Esophagus muscularis mucosa (tissue), 4 donors: ENCODE measurements at regions not wholly inside any gene's neighbourhood (a gene's known extent, or its start where the extent isn't known, plus 50 kb on each side); places are given as distances from the start of the nearest gene placed in this dataset.

Source experiments
- CTCF ChIP-seq, 3 experiments: fragments of 200-600 bp in 2 of 3; fragments of 450-650 bp in 1 of 3; sonication (generic) in 2 of 3; IDR thresholded peaks; one replicate each; pipeline ENCODE4 v1.5.1; 2017 to 2019; ENCODE audit warnings: antibody characterized with exemption in 3 of 3, mild to moderate bottlenecking in 2 of 3, moderate library complexity in 1 of 3
- EP300 ChIP-seq: sonication (generic); formaldehyde crosslinking; IDR thresholded peaks from one replicate; pipeline ENCODE4 v1.6.1; 2017; ENCODE audit warnings: antibody characterized with exemption
- POLR2A ChIP-seq: fragments of 450-650 bp; IDR thresholded peaks from one replicate; pipeline ENCODE4 v1.6.1; 2017; ENCODE audit warnings: antibody characterized with exemption, moderate library complexity, mild to moderate bottlenecking, low read depth
- POLR2AphosphoS5 ChIP-seq, 2 donors: sonication (generic); formaldehyde crosslinking; IDR thresholded peaks; one replicate each; pipeline ENCODE4 v1.6.1; 2017; ENCODE audit warnings: antibody characterized with exemption in 2 of 2

- TF ChIP-seq CTCF (IDR thresholded peaks at IDR 0.05) = no peak
- no peak for TF ChIP-seq POLR2A
- no peak for TF ChIP-seq EP300
- no peak for TF ChIP-seq POLR2AphosphoS5 (IDR thresholded peaks at IDR 0.05)
Observed at GRCh38 chr2:236841389-236841788, 244.3 kb upstream of the COPS8 start.
